Neuronal stem cell (in vitro differentiated cells): ENCODE measurements at regions not wholly inside any gene's neighbourhood (a gene's known extent, or its start where the extent isn't known, plus 50 kb on each side); places are given as distances from the start of the nearest gene placed in this dataset.

Experiments used
- DNase-seq: peaks from one replicate; pipeline ENCODE4 v3.0.0-alpha.2; 2013; ENCODE audit warnings: low spot score
- H2AFZ ChIP-seq: one replicate; pipeline ENCODE4 v1.6.1; 2013; ENCODE audit warnings: mild to moderate bottlenecking, low read length, inconsistent platforms
- H2AK5ac ChIP-seq: 2 replicates; pipeline ENCODE4 v1.6.1; 2013; ENCODE audit warnings: low read depth, mild to moderate bottlenecking, inconsistent platforms, low read length, moderate library complexity, mixed read lengths
- H2BK120ac ChIP-seq: 2 replicates; pipeline ENCODE4 v1.6.1; 2013; ENCODE audit warnings: low read depth, mild to moderate bottlenecking, inconsistent platforms, low read length, moderate library complexity, mixed read lengths
- H2BK12ac ChIP-seq: one replicate; pipeline ENCODE4 v1.6.1; 2013; ENCODE audit warnings: low read length, inconsistent platforms
- H2BK15ac ChIP-seq: 2 replicates; pipeline ENCODE4 v1.6.1; 2013; ENCODE audit warnings: mild to moderate bottlenecking, low read length, inconsistent platforms, mixed read lengths
- H2BK5ac ChIP-seq: one replicate; pipeline ENCODE4 v1.6.1; 2013; ENCODE audit warnings: inconsistent platforms, mild to moderate bottlenecking, low read length, moderate library complexity
- H3K14ac ChIP-seq: one replicate; pipeline ENCODE4 v1.6.1; 2013; ENCODE audit warnings: low read length, inconsistent platforms
- H3K18ac ChIP-seq: 2 replicates; pipeline ENCODE4 v1.6.1; 2013; ENCODE audit warnings: low read length, inconsistent platforms
- H3K23ac ChIP-seq: 2 replicates; pipeline ENCODE4 v1.6.1; 2013; ENCODE audit warnings: low read depth, mild to moderate bottlenecking, mixed read lengths, low read length, inconsistent platforms; ENCODE audit not compliant: poor library complexity
- H3K27ac ChIP-seq: replicated peaks from 3 replicates; pipeline ENCODE4 v1.5.1; 2013; ENCODE audit warnings: low read length, inconsistent platforms
- H3K27me3 ChIP-seq, 3 experiments: 2 replicates each; pipeline ENCODE4 v1.6.1; 2013; ENCODE audit warnings: low read length in 3 of 3, mild to moderate bottlenecking in 2 of 3, inconsistent platforms in 1 of 3, low read depth in 1 of 3, mixed read lengths in 1 of 3, moderate library complexity in 1 of 3; ENCODE audit not compliant: control insufficient read depth in 3 of 3, insufficient read depth in 3 of 3
- H3K36me3 ChIP-seq, 2 donors: replicated peaks in 1 of 2; 2 replicates each; pipeline ENCODE4 v1.6.1; 2013; ENCODE audit warnings: low read length in 2 of 2; ENCODE audit not compliant: control insufficient read depth in 2 of 2, insufficient read depth in 2 of 2
- H3K4ac ChIP-seq: 2 replicates; pipeline ENCODE4 v1.6.1; 2013; ENCODE audit warnings: inconsistent platforms, mild to moderate bottlenecking, low read length, moderate library complexity
- H3K4me1 ChIP-seq, 2 donors: 1 replicate in 1 of 2; 2 replicates in 1 of 2; pipeline ENCODE4 v1.6.1; 2013; ENCODE audit warnings: low read length in 2 of 2, low read depth in 1 of 2; ENCODE audit not compliant: control insufficient read depth in 2 of 2, insufficient read depth in 1 of 2
- H3K4me2 ChIP-seq: one replicate; pipeline ENCODE4 v1.6.1; 2013; ENCODE audit warnings: mild to moderate bottlenecking, low read length, inconsistent platforms; ENCODE audit not compliant: insufficient read depth, poor library complexity, severe bottlenecking
- H3K4me3 ChIP-seq, 2 donors: 2 replicates each; pipeline ENCODE4 v1.5.1; 2013; ENCODE audit warnings: low read length in 2 of 2, mild to moderate bottlenecking in 2 of 2, inconsistent platforms in 1 of 2, moderate library complexity in 1 of 2
- H3K79me1 ChIP-seq: one replicate; pipeline ENCODE4 v1.6.1; 2013; ENCODE audit warnings: low read depth, mild to moderate bottlenecking, inconsistent platforms, low read length, moderate library complexity
- H3K9ac ChIP-seq: one replicate; pipeline ENCODE4 v1.6.1; 2013; ENCODE audit warnings: mild to moderate bottlenecking, low read depth, low read length, inconsistent platforms; ENCODE audit not compliant: poor library complexity
- H3K9me3 ChIP-seq, 2 donors: replicated peaks in 1 of 2; 2 replicates each; pipeline versions ENCODE3 to v1.6.1; 2013; ENCODE audit warnings: low read length in 2 of 2, mild to moderate bottlenecking in 2 of 2, inconsistent platforms in 1 of 2, low read depth in 1 of 2, mixed read lengths in 1 of 2, moderate library complexity in 1 of 2; ENCODE audit not compliant: control insufficient read depth in 2 of 2, insufficient read depth in 1 of 2
- H4K8ac ChIP-seq: one replicate; pipeline ENCODE4 v1.6.1; 2013; ENCODE audit warnings: low read depth, mild to moderate bottlenecking, inconsistent platforms, low read length, moderate library complexity
- H4K91ac ChIP-seq: one replicate; pipeline ENCODE4 v1.6.1; 2013; ENCODE audit warnings: low read length, low read depth, mild to moderate bottlenecking, inconsistent platforms; ENCODE audit not compliant: poor library complexity
- whole genome bisulfite sequencing, 2 donors: extraction: QIAGEN DNeasy Blood & Tissue Kit; methylation state at CpG; one replicate each; pipeline ENCODE4 v1.1.7; 2013; ENCODE audit warnings: missing lambda C conversion rate in 2 of 2, mixed read lengths in 1 of 2; ENCODE audit not compliant: insufficient read length in 2 of 2, insufficient replicate concordance in 1 of 2; ENCODE audit errors: extremely low coverage in 2 of 2; 5-methylcytosine and 5-hydroxymethylcytosine counted together

- H3K14ac ChIP-seq = no peak overlapping the region
- no peak overlapping the region for H2BK15ac ChIP-seq
- no peak overlapping the region for H3K27ac ChIP-seq
- H3K79me1 ChIP-seq = no peaks in the 10 kb centered on the region
- H3K4me3 ChIP-seq = no peak overlapping the region
- H2BK5ac ChIP-seq = no peak overlapping the region
- no peak overlapping the region for H3K9ac ChIP-seq
- H3K4ac ChIP-seq = no peak overlapping the region
- no peak for DNase-seq
- H3K18ac ChIP-seq = no peak overlapping the region
- H3K9me3 ChIP-seq = peaks cover 0 to 3% of the 10 kb centered on the region in 2 donors
- H4K8ac ChIP-seq = no peak overlapping the region
- WGBS, 2 donors = no CpG with 5 or more reads among the region's 8 CpGs
- H4K91ac ChIP-seq = no peak overlapping the region
- no peak overlapping the region for H3K4me2 ChIP-seq
- no peak overlapping the region for H2AK5ac ChIP-seq
- H3K27me3 ChIP-seq = no peaks in the 10 kb centered on the region
- H2AFZ ChIP-seq = peak overlapping the region; percentile 25
- peaks cover 0 to 3% of the 10 kb centered on the region in 2 donors for H3K4me1 ChIP-seq
- no peak overlapping the region for H2BK120ac ChIP-seq
- peak overlapping the region; percentile 0 for H3K23ac ChIP-seq
- H2BK12ac ChIP-seq = no peak overlapping the region
- H3K36me3 ChIP-seq = no peaks in the 10 kb centered on the region
Measured at GRCh38 chr18:8962192-8962779, 140.2 kb upstream of the NDUFV2 start.

DNA sequence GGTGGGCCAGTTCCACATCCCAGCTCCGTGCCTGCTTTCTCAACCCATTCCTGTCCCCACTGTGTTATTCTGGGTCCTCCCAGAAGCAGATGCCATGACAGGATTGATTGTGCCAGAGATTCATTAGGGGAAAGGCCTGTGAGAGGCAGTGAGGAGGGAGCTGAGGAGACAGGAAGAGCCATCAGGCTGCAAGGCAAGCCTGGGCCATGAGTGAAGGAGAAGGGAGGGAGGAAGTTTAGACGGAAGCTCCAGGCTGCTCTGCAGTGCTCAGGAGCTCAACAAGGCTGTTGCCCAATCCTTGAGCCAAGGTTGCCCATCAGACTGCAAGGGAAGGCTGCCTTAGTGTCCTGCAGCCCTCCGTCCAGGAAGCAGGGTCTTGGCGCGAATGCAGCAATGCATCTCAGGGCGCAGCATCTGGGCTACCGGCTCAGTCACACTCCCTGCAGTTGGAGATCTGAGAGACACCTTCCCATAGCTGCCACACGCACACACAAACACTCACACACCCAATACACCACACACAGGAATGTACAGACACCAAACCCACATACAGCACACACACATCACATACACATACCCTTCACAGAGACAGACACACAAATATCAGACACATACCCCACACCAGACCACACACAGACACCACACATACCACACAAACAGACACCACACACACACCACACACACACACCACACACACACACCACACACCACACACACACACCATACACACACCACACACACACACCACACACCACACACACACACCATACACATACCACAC lies 139.5 kb upstream of the NDUFV2 start:
- no peak overlapping the region for H4K91ac ChIP-seq
- no peak overlapping the region for H3K4me2 ChIP-seq
- peaks cover 0 to 3% of the 10 kb centered on the region in 2 donors for H3K9me3 ChIP-seq
- H3K4me3 ChIP-seq = peak overlapping the region in 1 of 2 donors; percentile 65
- H2BK5ac ChIP-seq = no peak overlapping the region
- no CpG with 5 or more reads among the region's 8 CpGs for WGBS, 2 donors
- H2BK12ac ChIP-seq = no peak overlapping the region
- H3K4me1 ChIP-seq = peaks cover 0 to 3% of the 10 kb centered on the region in 2 donors
- H4K8ac ChIP-seq = no peak overlapping the region
- no peaks in the 10 kb centered on the region for H3K79me1 ChIP-seq
- H2BK120ac ChIP-seq = no peak overlapping the region
- no peak for DNase-seq
- no peak overlapping the region for H2AK5ac ChIP-seq
- no peak overlapping the region for H3K23ac ChIP-seq
- peak overlapping the region; percentile 86 for H3K18ac ChIP-seq
- H3K9ac ChIP-seq = no peak overlapping the region
- peaks cover 0 to 2% (median 0%) of the 10 kb centered on the region in 3 experiments for H3K27me3 ChIP-seq
- no peak overlapping the region for H3K4ac ChIP-seq
- H3K14ac ChIP-seq = peak overlapping the region; percentile 12
- H2AFZ ChIP-seq = peak overlapping the region; percentile 25
- H3K36me3 ChIP-seq = no peaks in the 10 kb centered on the region
- no peak overlapping the region for H3K27ac ChIP-seq
- H2BK15ac ChIP-seq = peak overlapping the region; percentile 71

GRCh38 chr18:8963876-8964275 lies 138.6 kb upstream of the NDUFV2 start:
- no peak for DNase-seq
- no peak overlapping the region for H2BK15ac ChIP-seq
- H4K91ac ChIP-seq = no peak overlapping the region
- no peak overlapping the region for H2AFZ ChIP-seq
- H3K79me1 ChIP-seq = no peaks in the 10 kb centered on the region
- no peak overlapping the region for H3K14ac ChIP-seq
- no peak overlapping the region for H3K4ac ChIP-seq
- peaks cover 0 to 3% (median 0%) of the 10 kb centered on the region in 3 experiments for H3K27me3 ChIP-seq
- no peak overlapping the region for H2BK12ac ChIP-seq
- H2BK5ac ChIP-seq = no peak overlapping the region
- no peak overlapping the region for H2BK120ac ChIP-seq
- H4K8ac ChIP-seq = no peak overlapping the region
- H3K9me3 ChIP-seq = peaks cover under 1 to 2% of the 10 kb centered on the region in 2 donors
- H3K9ac ChIP-seq = no peak overlapping the region
- no peak overlapping the region for H2AK5ac ChIP-seq
- H3K4me3 ChIP-seq = no peak overlapping the region
- H3K23ac ChIP-seq = no peak overlapping the region
- H3K36me3 ChIP-seq = no peaks in the 10 kb centered on the region
- no peak overlapping the region for H3K18ac ChIP-seq
- H3K27ac ChIP-seq = no peak overlapping the region
- H3K4me2 ChIP-seq = no peak overlapping the region
- H3K4me1 ChIP-seq = peaks cover 0 to 3% of the 10 kb centered on the region in 2 donors

GRCh38 chr18:8965398-8965797 lies 137.1 kb upstream of the NDUFV2 start:
- no peak for DNase-seq

More at GRCh38 chr18:8965398-8965797, 137.1 kb upstream of the NDUFV2 start:
- Histone ChIP-seq H3K18ac (no peak overlapping the region), H3K14ac (no peak overlapping the region), H3K36me3 (no peaks in the 10 kb centered on the region), H2BK5ac (no peak overlapping the region), H2AK5ac (no peak overlapping the region), H4K8ac (no peak overlapping the region), H3K27ac (no peak overlapping the region), H3K27me3 (peaks cover 0 to 6% (median 0%) of the 10 kb centered on the region in 3 experiments), H3K79me1 (no peaks in the 10 kb centered on the region), H4K91ac (no peak overlapping the region), H3K4me1 (no peaks in the 10 kb centered on the region), H3K9ac (no peak overlapping the region), H3K4me2 (no peak overlapping the region), H2BK120ac (no peak overlapping the region), H2BK12ac (no peak overlapping the region), H2BK15ac (no peak overlapping the region), H3K4ac (no peak overlapping the region), H3K23ac (no peak overlapping the region), H3K4me3 (no peak overlapping the region), H2AFZ (peak overlapping the region; percentile 45), H3K9me3 (peaks cover 3 to 8% of the 10 kb centered on the region in 2 donors)
- WGBS, 2 donors = no CpG with 5 or more reads among the region's 8 CpGs
